Coronary artery (tissue), 2 donors: ENCODE measurements at regions not wholly inside any gene's neighbourhood (a gene's known extent, or its start where the extent isn't known, plus 50 kb on each side); places are given as distances from the start of the nearest gene placed in this dataset.

Source experiments
- DNase-seq: peaks from one replicate; pipeline ENCODE4 v3.0.0-alpha.2; 2017; ENCODE audit warnings: low spot score
- H3K27ac ChIP-seq, 2 donors: fragments of 200-600 bp; sonication (generic); one replicate each; pipeline ENCODE4 v1.5.1; 2016 to 2019
- H3K4me3 ChIP-seq: fragments of 200-600 bp; sonication (generic); 2 replicates; pipeline ENCODE4 v1.5.1; 2016; ENCODE audit warnings: mild to moderate bottlenecking, moderate library complexity
- TF ChIP-seq, protein P1 (sequence below): fragments of 200-600 bp; sonication (generic); IDR thresholded peaks from one replicate; pipeline ENCODE4 v1.5.1; 2019; ENCODE audit warnings: antibody characterized with exemption

GRCh38 chr15:62610265-62610869 is 432.2 kb upstream of the TPM1 start:
- TF ChIP-seq, protein P1, sequence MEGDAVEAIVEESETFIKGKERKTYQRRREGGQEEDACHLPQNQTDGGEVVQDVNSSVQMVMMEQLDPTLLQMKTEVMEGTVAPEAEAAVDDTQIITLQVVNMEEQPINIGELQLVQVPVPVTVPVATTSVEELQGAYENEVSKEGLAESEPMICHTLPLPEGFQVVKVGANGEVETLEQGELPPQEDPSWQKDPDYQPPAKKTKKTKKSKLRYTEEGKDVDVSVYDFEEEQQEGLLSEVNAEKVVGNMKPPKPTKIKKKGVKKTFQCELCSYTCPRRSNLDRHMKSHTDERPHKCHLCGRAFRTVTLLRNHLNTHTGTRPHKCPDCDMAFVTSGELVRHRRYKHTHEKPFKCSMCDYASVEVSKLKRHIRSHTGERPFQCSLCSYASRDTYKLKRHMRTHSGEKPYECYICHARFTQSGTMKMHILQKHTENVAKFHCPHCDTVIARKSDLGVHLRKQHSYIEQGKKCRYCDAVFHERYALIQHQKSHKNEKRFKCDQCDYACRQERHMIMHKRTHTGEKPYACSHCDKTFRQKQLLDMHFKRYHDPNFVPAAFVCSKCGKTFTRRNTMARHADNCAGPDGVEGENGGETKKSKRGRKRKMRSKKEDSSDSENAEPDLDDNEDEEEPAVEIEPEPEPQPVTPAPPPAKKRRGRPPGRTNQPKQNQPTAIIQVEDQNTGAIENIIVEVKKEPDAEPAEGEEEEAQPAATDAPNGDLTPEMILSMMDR: no peak
- Histone ChIP-seq H3K4me3 (no peak overlapping the region), H3K27ac (no peak overlapping the region)
- no peak for DNase-seq

GRCh38 chr15:62611002-62611401 is 431.5 kb upstream of the TPM1 start:
- TF ChIP-seq, protein P1: no peak
- H3K27ac ChIP-seq: no peak overlapping the region
- no peak for DNase-seq
- no peak overlapping the region for H3K4me3 ChIP-seq

GRCh38 chr15:62612183-62612733 is 430.3 kb upstream of the TPM1 start:
- DNase-seq: no peak
- TF ChIP-seq, protein P1: no peak

DNA sequence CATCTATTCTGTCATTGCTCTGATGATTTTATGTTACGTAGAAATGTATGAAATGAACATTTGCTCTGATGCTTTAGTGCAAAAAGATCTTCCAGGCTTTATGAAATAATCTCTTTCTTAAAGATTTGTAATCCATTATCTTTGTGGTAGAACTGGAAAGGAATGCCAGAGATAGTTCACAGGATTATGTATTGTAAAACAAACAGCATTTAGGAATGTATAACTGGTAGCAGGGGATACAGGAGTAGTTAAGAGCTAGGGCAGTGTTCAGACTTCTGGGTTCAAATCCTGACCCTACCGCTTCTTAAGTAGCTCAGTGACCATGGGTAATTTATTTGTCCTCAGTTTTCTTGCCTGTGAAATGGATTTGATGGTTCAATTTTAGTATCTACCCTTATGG is 429.8 kb upstream of the TPM1 start:
- Histone ChIP-seq H3K27ac (no peak overlapping the region), H3K4me3 (no peak overlapping the region)
- TF ChIP-seq, protein P1: no peak
- no peak for DNase-seq

More at GRCh38 chr15:62612183-62612733, 430.3 kb upstream of the TPM1 start:
- Histone ChIP-seq H3K4me3 (no peak overlapping the region), H3K27ac (no peak overlapping the region)

DNA sequence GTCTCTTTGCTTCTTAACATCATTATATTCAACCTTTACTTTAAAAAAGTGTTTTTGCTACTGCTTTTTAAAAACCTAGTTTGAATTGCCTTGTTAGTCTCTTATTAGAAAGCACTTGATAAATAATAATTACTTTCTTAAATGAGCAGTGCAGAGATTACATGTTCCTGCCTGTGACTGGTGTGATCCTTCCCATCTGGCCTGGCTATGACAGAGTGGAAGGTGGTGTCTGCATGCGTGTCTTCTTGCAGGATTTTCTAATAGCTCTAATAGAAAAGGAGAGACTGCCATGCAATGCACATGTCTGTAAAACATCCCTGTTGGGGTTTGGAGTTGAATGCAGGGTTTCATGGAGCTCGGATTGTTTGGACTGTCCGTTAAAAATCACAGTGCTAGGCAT is 425.8 kb upstream of the TPM1 start:
- Histone ChIP-seq H3K4me3 (no peak overlapping the region), H3K27ac (no peak overlapping the region)
- TF ChIP-seq, protein P1: no peak
- DNase-seq: no peak

GRCh38 chr15:62617741-62618140 is 424.8 kb upstream of the TPM1 start:
- no peak overlapping the region for H3K4me3 ChIP-seq
- TF ChIP-seq, protein P1: no peak
- DNase-seq: no peak
- H3K27ac ChIP-seq: no peak overlapping the region

DNA sequence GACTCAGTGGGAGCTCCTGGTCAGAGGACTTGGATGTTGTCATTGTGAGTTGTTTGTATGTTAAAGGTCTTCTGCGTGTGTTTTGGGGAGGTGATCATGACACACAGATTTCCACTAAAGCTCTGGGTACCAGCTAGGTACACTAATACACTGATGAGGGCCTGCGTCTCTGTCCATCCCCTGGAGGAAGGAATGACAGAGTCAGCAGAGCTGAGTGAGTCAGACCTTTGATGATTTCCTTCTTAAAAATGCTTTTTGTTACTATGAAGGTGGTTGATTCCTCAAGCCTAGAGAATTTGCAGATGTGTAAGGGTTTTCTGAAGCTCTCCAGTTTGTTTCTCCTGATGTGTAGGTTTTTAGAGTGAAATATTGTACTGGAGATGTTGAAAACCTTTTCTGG is 424.1 kb upstream of the TPM1 start:
- TF ChIP-seq, protein P1: no peak
- no peak for DNase-seq
- Histone ChIP-seq H3K27ac (no peak overlapping the region), H3K4me3 (no peak overlapping the region)
